ENCODE measurements at regions not wholly inside any gene's neighbourhood (a gene's known extent, or its start where the extent isn't known, plus 50 kb on each side); places are given as distances from the start of the nearest gene placed in this dataset.

- no peaks in the 10 kb centered on the region for H4K20me1 ChIP-seq (ENCODE audit: insufficient read depth)
- ATAC-seq (no peak), DNase-seq (ENCODE audit: low read depth, low spot score) (no peak)
- no peaks in the 10 kb centered on the region for H3K4me1 ChIP-seq (ENCODE audit: control insufficient read depth in 1 of 2, insufficient read depth in 2 of 2, low read length in 2 of 2)
- no peaks in the 10 kb centered on the region for H3K9me2 ChIP-seq (ENCODE audit: insufficient read depth)
- peak; percentile 18; the same call in 1 of the 2 replicates for TF ChIP-seq RAD21 (IDR thresholded peaks at IDR 0.05; ENCODE audit: low read depth)
- no peak for TF ChIP-seq REST (IDR thresholded peaks at IDR 0.05; ENCODE audit: low read depth)
- no peak overlapping the region for H3K4me3 ChIP-seq (replicated peaks in 1 of 2; ENCODE audit: low read depth in 1 of 2, low read length in 2 of 2)
- no peak overlapping the region for H2AFZ ChIP-seq (ENCODE audit: low read depth, low read length, poor library complexity, severe bottlenecking)
- RAD21 ChIA-PET (ENCODE audit: low non-redundant PET in 1 of 2, low total read pairs in 2 of 2, uncharacterized antibody in 2 of 2, unreplicated experiment in 2 of 2) = no interaction called here
- H3K79me2 ChIP-seq (ENCODE audit: insufficient read depth, low read length) = no peaks in the 10 kb centered on the region
- H3K27ac ChIP-seq (ENCODE audit: low read depth, low read length) = no peak overlapping the region
- BruUV-seq (replicated peaks) = no TSS peak
- no peak overlapping the region for H3K9ac ChIP-seq (ENCODE audit: low read length)
- H3K4me2 ChIP-seq (ENCODE audit: low read length) = no peak overlapping the region
- POLR2A ChIA-PET = no interaction called here
- intact Hi-C loops (cut with micrococcal nuclease) = loop anchor here (5.0 kb wide), 1 partner anchor 243 kb away; no protein-coding TSS in a partner anchor
- H3K9me3 ChIP-seq (ENCODE audit: control insufficient read depth in 1 of 2, insufficient read depth in 1 of 2, low read depth in 1 of 2, low read length in 2 of 2) = no peaks in the 10 kb centered on the region
- H3K36me3 ChIP-seq (ENCODE audit: control insufficient read depth in 1 of 2, insufficient read depth in 2 of 2, low read length in 2 of 2) = no peaks in the 10 kb centered on the region
- CTCF ChIA-PET = no interaction called here
- no peaks in the 10 kb centered on the region for H3K27me3 ChIP-seq (ENCODE audit: insufficient read depth, low read length)
Observed at GRCh38 chr13:64819081-64819480, 2411.1 kb downstream of the PCDH9 start.

GRCh38 chr13:64817691-64818090 lies 2412.4 kb downstream of the PCDH9 start:
- Histone ChIP-seq H4K20me1 (ENCODE audit: insufficient read depth) (no peaks in the 10 kb centered on the region), H3K27ac (ENCODE audit: low read depth, low read length) (no peak overlapping the region), H3K4me3 (replicated peaks in 1 of 2; ENCODE audit: low read depth in 1 of 2, low read length in 2 of 2) (no peak overlapping the region), H3K9me2 (ENCODE audit: insufficient read depth) (no peaks in the 10 kb centered on the region), H3K27me3 (ENCODE audit: insufficient read depth, low read length) (no peaks in the 10 kb centered on the region), H2AFZ (ENCODE audit: low read depth, low read length, poor library complexity, severe bottlenecking) (no peak overlapping the region), H3K4me1 (ENCODE audit: control insufficient read depth in 1 of 2, insufficient read depth in 2 of 2, low read length in 2 of 2) (no peaks in the 10 kb centered on the region), H3K9ac (ENCODE audit: low read length) (no peak overlapping the region), H3K9me3 (ENCODE audit: control insufficient read depth in 1 of 2, insufficient read depth in 1 of 2, low read depth in 1 of 2, low read length in 2 of 2) (no peaks in the 10 kb centered on the region), H3K79me2 (ENCODE audit: insufficient read depth, low read length) (no peaks in the 10 kb centered on the region), H3K36me3 (ENCODE audit: control insufficient read depth in 1 of 2, insufficient read depth in 2 of 2, low read length in 2 of 2) (no peaks in the 10 kb centered on the region), H3K4me2 (ENCODE audit: low read length) (no peak overlapping the region)
- BruUV-seq (replicated peaks) = no TSS peak
- intact Hi-C loops (cut with micrococcal nuclease) = loop anchor here (5.0 kb wide), 1 partner anchor 245 kb away; no protein-coding TSS in a partner anchor
- ATAC-seq (no peak), DNase-seq (ENCODE audit: low read depth, low spot score) (no peak)
- CTCF ChIA-PET = no interaction called here
- RAD21 ChIA-PET (ENCODE audit: low non-redundant PET in 1 of 2, low total read pairs in 2 of 2, uncharacterized antibody in 2 of 2, unreplicated experiment in 2 of 2) = no interaction called here
- POLR2A ChIA-PET = no interaction called here
- no peak for TF ChIP-seq REST (IDR thresholded peaks at IDR 0.05; ENCODE audit: low read depth)
- TF ChIP-seq POLR2AphosphoS5 (IDR thresholded peaks at IDR 0.05; ENCODE audit: low read depth, low read length) = no peak
- no peak for TF ChIP-seq CTCF (IDR thresholded peaks at IDR 0.05 in 2 of 3, conservative IDR thresholded peaks at IDR 0.05 in 1 of 3; ENCODE audit: borderline replicate concordance in 1 of 3, insufficient read depth in 1 of 3, low read depth in 2 of 3, low read length in 2 of 3)
- no peak for TF ChIP-seq SP1 (IDR thresholded peaks at IDR 0.05; ENCODE audit: low read depth)
- TF ChIP-seq MAX (IDR thresholded peaks at IDR 0.05) = no peak
- TF ChIP-seq CBX3 (IDR thresholded peaks at IDR 0.05; ENCODE audit: low read depth) = no peak
- TF ChIP-seq JUND (IDR thresholded peaks at IDR 0.05) = no peak
- TF ChIP-seq EGR1 (IDR thresholded peaks at IDR 0.05; ENCODE audit: low read depth) = no peak
- no peak for TF ChIP-seq SRF (IDR thresholded peaks at IDR 0.05; ENCODE audit: low read depth)

Measured in HCT116 (cell line).